ENCODE measurements at regions not wholly inside any gene's neighbourhood (a gene's known extent, or its start where the extent isn't known, plus 50 kb on each side); places are given as distances from the start of the nearest gene placed in this dataset.
"Not testable (repeated sequence)": the region's sequence is repeated elsewhere in the genome, so short reads cannot be mapped to it uniquely, and the experiment has no call there.

GRCh38 chr5:40361378-40361777, 318.3 kb upstream of the PTGER4 start:
- in situ Hi-C loops (cut with MboI; ENCODE audit: low pct_unique_long_range_greater_than_20kb, low sequenced_read_pairs), result no loop called here
- no peak for DNase-seq

- in situ Hi-C loops (cut with MboI; ENCODE audit: low pct_unique_long_range_greater_than_20kb, low sequenced_read_pairs), result no loop called here
- DNase-seq, result no peak
These were observed 319.0 kb upstream of the PTGER4 start for GRCh38 chr5:40360685-40361084.

- in situ Hi-C loops (cut with MboI; ENCODE audit: low pct_unique_long_range_greater_than_20kb, low sequenced_read_pairs), result no loop called here
- DNase-seq, result no peak
These were observed 319.9 kb upstream of the PTGER4 start for GRCh38 chr5:40359832-40360231.

GRCh38 chr5:40359093-40359492, 320.6 kb upstream of the PTGER4 start:
- no peak for DNase-seq
- in situ Hi-C loops (cut with MboI; ENCODE audit: low pct_unique_long_range_greater_than_20kb, low sequenced_read_pairs), result no loop called here

GRCh38 chr5:40356248-40356647, 323.5 kb upstream of the PTGER4 start:
- peak; percentile 51 for DNase-seq
- in situ Hi-C loops (cut with MboI; ENCODE audit: low pct_unique_long_range_greater_than_20kb, low sequenced_read_pairs), result no loop called here

- in situ Hi-C loops (cut with MboI; ENCODE audit: low pct_unique_long_range_greater_than_20kb, low sequenced_read_pairs), result no loop called here
- peak; percentile 58 for DNase-seq
These were observed 323.9 kb upstream of the PTGER4 start for GRCh38 chr5:40355846-40356245.

- no peak for DNase-seq
- in situ Hi-C loops (cut with MboI; ENCODE audit: low pct_unique_long_range_greater_than_20kb, low sequenced_read_pairs), result no loop called here
These were observed 324.5 kb upstream of the PTGER4 start for GRCh38 chr5:40355181-40355580.

- no peak for DNase-seq
- in situ Hi-C loops (cut with MboI; ENCODE audit: low pct_unique_long_range_greater_than_20kb, low sequenced_read_pairs), result no loop called here
These were observed 325.5 kb upstream of the PTGER4 start for GRCh38 chr5:40354171-40354570.

GRCh38 chr5:40353442-40353841, 326.3 kb upstream of the PTGER4 start:
- in situ Hi-C loops (cut with MboI; ENCODE audit: low pct_unique_long_range_greater_than_20kb, low sequenced_read_pairs), result no loop called here
- no peak for DNase-seq

- in situ Hi-C loops (cut with MboI; ENCODE audit: low pct_unique_long_range_greater_than_20kb, low sequenced_read_pairs), result no loop called here
These were observed 331.6 kb upstream of the PTGER4 start for GRCh38 chr5:40347981-40348725.

GRCh38 chr5:40346901-40347300, 332.8 kb upstream of the PTGER4 start:
- in situ Hi-C loops (cut with MboI; ENCODE audit: low pct_unique_long_range_greater_than_20kb, low sequenced_read_pairs), result no loop called here
- no peak for DNase-seq

More at GRCh38 chr5:40347981-40348725, 331.6 kb upstream of the PTGER4 start:
- no peak for DNase-seq

GRCh38 chr5:40338434-40338833, 341.3 kb upstream of the PTGER4 start:
- in situ Hi-C loops (cut with MboI; ENCODE audit: low pct_unique_long_range_greater_than_20kb, low sequenced_read_pairs), result not testable (repeated sequence)
- DNase-seq, result peak; percentile 33

- in situ Hi-C loops (cut with MboI; ENCODE audit: low pct_unique_long_range_greater_than_20kb, low sequenced_read_pairs), result no loop called here
These were observed 345.5 kb upstream of the PTGER4 start for GRCh38 chr5:40334242-40334635.

GRCh38 chr5:40333459-40334241, 346.1 kb upstream of the PTGER4 start:
- DNase-seq, result no peak
- in situ Hi-C loops (cut with MboI; ENCODE audit: low pct_unique_long_range_greater_than_20kb, low sequenced_read_pairs), result no loop called here

More at GRCh38 chr5:40334242-40334635, 345.5 kb upstream of the PTGER4 start:
- no peak for DNase-seq

GRCh38 chr5:40332970-40333369, 346.7 kb upstream of the PTGER4 start:
- no peak for DNase-seq
- in situ Hi-C loops (cut with MboI; ENCODE audit: low pct_unique_long_range_greater_than_20kb, low sequenced_read_pairs), result no loop called here

- in situ Hi-C loops (cut with MboI; ENCODE audit: low pct_unique_long_range_greater_than_20kb, low sequenced_read_pairs), result no loop called here
- no peak for DNase-seq
These were observed 348.1 kb upstream of the PTGER4 start for GRCh38 chr5:40331616-40332015.

GRCh38 chr5:40321514-40321913, 358.2 kb upstream of the PTGER4 start:
- no peak for DNase-seq
- in situ Hi-C loops (cut with MboI; ENCODE audit: low pct_unique_long_range_greater_than_20kb, low sequenced_read_pairs), result no loop called here

- in situ Hi-C loops (cut with MboI; ENCODE audit: low pct_unique_long_range_greater_than_20kb, low sequenced_read_pairs), result no loop called here
- DNase-seq, result no peak
These were observed 361.3 kb upstream of the PTGER4 start for GRCh38 chr5:40318395-40318794.

- DNase-seq, result no peak
- in situ Hi-C loops (cut with MboI; ENCODE audit: low pct_unique_long_range_greater_than_20kb, low sequenced_read_pairs), result no loop called here
These were observed 362.7 kb upstream of the PTGER4 start for GRCh38 chr5:40317023-40317422.

- no peak for DNase-seq
- in situ Hi-C loops (cut with MboI; ENCODE audit: low pct_unique_long_range_greater_than_20kb, low sequenced_read_pairs), result no loop called here
These were observed 364.6 kb upstream of the PTGER4 start for GRCh38 chr5:40315126-40315525.

- in situ Hi-C loops (cut with MboI; ENCODE audit: low pct_unique_long_range_greater_than_20kb, low sequenced_read_pairs), result no loop called here
These were observed 365.4 kb upstream of the PTGER4 start for GRCh38 chr5:40314275-40314674.

More at GRCh38 chr5:40314275-40314674, 365.4 kb upstream of the PTGER4 start:
- no peak for DNase-seq

All from KBM-7 (cell line).